ENCODE measurements at regions not wholly inside any gene's neighbourhood (a gene's known extent, or its start where the extent isn't known, plus 50 kb on each side); places are given as distances from the start of the nearest gene placed in this dataset.

DNA sequence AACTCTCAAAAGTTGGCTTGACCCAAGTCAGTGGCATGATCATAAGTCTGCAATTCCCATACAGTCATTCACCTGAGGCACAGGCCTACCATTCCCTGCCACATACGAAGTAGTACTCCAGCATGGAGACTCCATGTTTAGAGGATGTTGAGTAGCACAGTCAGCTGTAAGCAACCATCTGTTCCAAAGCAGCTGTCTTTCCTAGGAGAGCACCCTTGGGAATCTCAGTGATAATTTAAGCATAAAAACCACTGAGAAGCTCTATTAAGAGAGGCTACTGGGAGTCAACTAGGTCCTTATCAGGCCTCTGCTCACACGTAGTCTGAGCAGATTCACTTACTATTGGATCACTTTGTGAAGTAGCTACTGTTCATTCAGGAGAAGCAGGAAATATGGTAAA, 61.6 kb upstream of the UNC5B start:
- DNase-seq (ENCODE audit: low read depth), result no peak

GRCh38 chr10:71152043-71152442, 60.3 kb upstream of the UNC5B start:
- DNase-seq (ENCODE audit: low read depth), result no peak

DNA sequence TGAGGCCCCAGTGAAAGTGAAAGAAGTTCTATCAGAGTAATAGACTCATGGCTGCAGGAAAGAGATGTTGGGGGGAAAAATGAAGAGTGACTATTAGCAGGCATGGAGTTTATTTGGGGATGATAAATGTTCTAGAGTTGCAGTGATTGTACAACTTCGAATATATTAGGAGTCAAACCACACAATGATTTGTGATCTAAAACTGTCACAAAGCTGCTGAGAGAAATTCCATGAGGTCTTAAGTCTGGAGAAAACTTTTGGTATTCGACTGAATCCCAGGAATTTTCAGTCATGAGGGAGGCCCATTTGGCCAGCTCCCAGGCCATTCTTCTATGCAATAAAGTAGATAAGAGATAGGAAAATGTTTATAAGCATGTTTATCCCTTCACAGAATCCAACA, 55.9 kb upstream of the UNC5B start:
- DNase-seq (ENCODE audit: low read depth), result no peak

GRCh38 chr10:71157435-71157834, 54.9 kb upstream of the UNC5B start:
- no peak for DNase-seq (ENCODE audit: low read depth)

GRCh38 chr10:71158251-71158650, 54.1 kb upstream of the UNC5B start:
- no peak for DNase-seq (ENCODE audit: low read depth)

GRCh38 chr10:71158902-71159301, 53.5 kb upstream of the UNC5B start:
- no peak for DNase-seq (ENCODE audit: low read depth)

- no peak for DNase-seq (ENCODE audit: low read depth)
Observed at GRCh38 chr10:71159892-71160291, 52.5 kb upstream of the UNC5B start.

- DNase-seq (ENCODE audit: low read depth), result no peak
Observed at GRCh38 chr10:71161425-71161824, 50.9 kb upstream of the UNC5B start.
